ENCODE measurements at regions not wholly inside any gene's neighbourhood (a gene's known extent, or its start where the extent isn't known, plus 50 kb on each side); places are given as distances from the start of the nearest gene placed in this dataset.

GRCh38 chr10:47143473-47143872 is 156.5 kb upstream of the GDF10 start:
- DNase-seq (ENCODE audit: low spot score): no peak

DNA sequence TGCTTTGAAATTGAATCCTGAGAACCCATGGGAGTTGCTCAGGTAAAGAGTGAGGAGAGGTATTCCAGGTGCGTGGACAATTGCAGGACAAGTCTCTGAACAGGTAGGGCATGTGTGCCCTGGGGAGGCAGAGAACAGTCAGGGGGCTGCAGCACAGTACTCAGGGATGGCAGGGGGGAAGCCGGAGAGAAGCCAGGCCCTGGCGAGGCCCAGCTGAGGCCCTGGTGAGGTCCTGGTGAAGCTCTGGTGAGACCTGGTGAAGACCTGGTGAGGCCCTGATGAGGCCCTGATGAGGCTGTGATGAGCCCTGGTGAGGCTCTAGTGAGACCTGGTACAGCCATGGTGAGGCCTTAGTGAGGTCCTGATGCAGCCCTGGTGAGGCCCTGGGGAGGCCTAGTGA is 155.5 kb upstream of the GDF10 start:
- DNase-seq (ENCODE audit: low spot score): no peak

DNA sequence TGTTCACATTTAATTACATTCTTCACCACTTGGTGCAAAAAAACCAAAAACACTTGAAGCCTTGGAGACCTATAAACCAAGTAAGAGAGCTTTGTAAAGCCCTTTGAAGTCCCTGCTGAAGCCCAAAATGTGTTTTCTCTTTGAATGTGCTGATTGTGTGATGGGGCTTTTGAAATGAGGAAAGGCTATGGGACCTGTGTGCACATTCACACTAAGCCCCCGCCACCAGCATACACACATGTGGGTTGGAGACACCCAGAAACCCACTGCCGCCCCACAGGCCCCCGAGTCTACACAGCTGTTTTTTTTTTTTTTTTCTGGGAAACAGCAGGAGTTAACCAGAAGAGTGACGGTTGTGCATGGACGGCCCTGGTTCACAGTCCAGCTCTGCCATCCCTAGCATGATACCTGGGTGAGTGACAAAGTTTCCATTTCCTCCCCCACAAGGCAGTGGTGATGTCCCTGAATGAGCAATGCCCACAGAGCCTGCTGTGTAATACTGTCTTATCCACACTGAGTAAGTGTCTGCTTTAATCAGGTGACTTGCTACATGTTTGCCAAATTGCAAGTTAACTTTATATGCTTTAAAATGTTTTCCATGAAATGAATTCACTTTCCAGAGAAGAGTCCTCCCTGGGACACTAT is 154.6 kb upstream of the GDF10 start:
- DNase-seq (ENCODE audit: low spot score): no peak

DNA sequence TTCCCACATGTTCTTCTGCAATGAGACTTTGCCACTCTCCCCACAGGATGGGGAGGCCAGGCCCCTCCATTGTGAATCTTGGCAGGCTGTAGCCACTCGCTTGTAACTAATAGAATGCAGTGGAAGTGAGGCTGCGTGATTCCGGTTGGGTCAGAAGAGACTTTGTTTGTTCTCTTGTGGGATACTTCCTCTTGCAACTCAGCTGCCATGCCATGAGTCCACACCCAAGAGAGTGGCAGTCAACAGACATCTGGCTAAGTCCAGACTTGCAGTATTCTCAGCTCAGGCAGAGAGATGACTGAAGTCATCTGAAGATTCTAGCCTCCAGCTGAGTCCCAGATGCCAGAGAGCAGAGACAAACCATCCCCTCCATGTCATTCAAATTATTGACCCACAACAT is 153.4 kb upstream of the GDF10 start:
- no peak for DNase-seq (ENCODE audit: low spot score)

DNA sequence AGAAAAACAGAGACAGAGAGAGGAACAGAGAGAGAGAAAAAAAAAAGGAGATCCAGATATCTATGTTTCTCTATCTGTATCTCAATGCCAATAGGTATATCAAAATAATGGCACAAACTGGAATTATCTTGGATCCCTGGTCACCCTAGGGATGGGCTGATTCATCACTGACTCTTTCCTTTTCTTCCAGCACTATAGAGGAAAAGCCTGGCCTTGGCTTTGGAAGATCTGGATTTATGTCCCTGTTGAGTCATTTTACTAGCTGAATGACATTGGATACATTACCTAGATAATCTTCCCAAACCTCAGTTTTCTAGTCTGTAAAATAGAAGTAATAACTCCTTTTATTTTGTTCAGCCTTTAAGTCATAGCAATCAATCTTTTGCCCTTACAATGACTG is 152.8 kb upstream of the GDF10 start:
- DNase-seq (ENCODE audit: low spot score): no peak

- no peak for DNase-seq (ENCODE audit: low spot score)
These were observed 149.4 kb upstream of the GDF10 start for GRCh38 chr10:47150581-47150980.

GRCh38 chr10:47151920-47152319 is 148.1 kb upstream of the GDF10 start:
- DNase-seq (ENCODE audit: low spot score): no peak

DNA sequence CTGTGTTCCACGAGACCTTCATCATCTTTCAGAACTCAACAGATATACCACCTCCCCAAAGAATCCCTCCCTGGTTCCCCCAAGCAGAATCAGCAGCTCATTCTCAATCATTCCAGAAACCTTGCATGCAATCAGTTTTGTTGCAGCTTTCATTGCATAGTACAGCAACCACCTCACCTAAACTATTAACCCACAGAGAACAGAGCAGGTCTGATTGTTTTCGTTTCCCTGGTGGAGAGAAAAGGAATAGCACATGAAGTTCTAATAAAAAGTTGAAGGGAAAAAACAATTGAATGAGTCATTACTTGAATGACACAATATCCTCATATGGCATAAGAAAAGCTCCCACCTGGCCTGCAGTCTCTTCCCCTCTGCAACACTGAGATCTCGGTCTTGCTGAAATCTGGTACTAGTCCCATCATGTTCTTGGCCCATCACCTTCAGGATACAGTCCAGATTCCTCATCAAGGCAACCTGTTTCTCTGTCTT is 147.1 kb upstream of the GDF10 start:
- no peak for DNase-seq (ENCODE audit: low spot score)

- DNase-seq (ENCODE audit: low spot score): no peak
These were observed 145.2 kb upstream of the GDF10 start for GRCh38 chr10:47154762-47155161.

DNA sequence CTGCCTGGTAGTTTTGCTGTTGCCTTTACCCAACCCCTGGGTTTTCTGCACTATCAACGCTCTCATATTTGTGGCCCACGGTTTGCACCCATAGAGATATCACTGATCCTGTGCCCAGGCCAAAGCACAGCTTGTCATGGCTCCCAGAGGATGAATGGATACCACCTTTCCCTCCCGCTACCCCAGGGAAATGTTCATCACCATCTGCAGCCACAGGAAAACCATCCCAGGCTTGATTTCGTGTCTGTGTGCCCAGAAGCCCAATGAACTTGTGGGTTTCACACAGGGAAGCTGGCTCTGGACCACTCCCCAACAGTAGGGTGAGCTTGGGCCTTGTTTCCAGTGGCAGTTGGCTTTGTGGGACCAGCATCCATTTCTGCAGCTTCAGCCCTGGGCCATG is 143.1 kb upstream of the GDF10 start:
- DNase-seq (ENCODE audit: low spot score): no peak

- DNase-seq (ENCODE audit: low spot score): no peak
These were observed 141.6 kb upstream of the GDF10 start for GRCh38 chr10:47158116-47159071.

DNA sequence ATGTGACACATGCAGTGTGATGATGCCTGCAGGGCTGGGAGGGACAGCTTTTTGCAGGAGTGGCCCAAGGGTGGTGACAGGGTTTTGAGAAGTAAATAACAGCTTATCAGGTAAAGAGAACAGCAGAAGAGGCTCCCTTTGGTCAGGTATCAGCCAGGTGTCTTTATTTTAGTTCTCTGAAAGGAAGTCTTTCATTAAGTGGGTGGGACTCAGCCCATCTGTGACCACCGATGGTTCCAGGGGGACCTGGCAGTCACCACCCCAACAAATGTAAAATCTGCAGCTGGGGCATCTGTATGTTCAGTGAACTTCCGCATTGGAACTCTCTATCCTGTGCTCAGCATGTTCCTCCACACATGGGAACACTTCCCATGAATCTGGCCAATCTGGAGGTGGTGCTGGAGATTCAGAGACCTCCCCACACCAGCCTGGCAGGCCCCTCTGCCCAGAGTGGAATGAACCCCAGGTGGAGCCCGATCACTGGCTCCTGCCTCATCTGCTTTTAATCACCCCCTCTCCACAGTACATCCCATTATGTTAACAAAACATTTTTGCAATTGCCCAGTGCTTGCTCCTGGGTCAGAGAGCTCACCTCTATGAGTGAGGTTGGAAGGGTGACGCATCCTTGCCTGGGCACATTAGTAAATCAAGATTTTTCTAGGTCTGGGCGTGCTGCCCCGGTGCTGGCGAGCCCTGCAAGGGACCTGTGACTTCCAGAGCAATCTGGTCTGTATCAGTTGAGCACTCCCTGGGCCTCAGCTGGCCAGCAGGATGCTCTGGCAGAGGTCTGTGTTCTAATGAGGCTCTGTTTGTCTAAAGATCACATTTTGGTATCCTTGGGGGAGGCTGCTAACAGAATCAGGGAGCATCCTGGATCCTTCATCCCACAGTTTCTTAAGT is 140.4 kb upstream of the GDF10 start:
- DNase-seq (ENCODE audit: low spot score): no peak

- no peak for DNase-seq (ENCODE audit: low spot score)
These were observed 139.6 kb upstream of the GDF10 start for GRCh38 chr10:47160261-47160908.

DNA sequence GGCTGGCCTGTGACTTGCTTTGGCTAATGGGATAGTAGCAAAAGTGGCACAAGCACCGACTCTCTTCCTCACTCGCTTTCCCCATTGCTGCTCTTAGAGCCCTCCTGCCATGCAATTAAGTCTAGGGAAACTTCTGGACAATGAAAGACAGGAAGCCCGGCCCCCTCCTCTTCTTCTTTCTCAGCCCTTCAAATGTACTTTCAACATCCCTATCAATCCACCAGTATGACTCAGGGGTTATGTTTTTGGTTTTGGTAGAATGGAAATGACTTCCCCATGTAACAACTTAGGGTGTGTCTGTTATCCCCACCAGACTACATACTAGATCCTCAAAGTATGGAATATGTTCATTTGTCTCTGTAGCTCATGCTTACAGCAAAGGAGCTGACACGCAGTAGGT is 139.0 kb upstream of the GDF10 start:
- DNase-seq (ENCODE audit: low spot score): no peak

GRCh38 chr10:47161465-47161864 is 138.5 kb upstream of the GDF10 start:
- DNase-seq (ENCODE audit: low spot score): no peak

DNA sequence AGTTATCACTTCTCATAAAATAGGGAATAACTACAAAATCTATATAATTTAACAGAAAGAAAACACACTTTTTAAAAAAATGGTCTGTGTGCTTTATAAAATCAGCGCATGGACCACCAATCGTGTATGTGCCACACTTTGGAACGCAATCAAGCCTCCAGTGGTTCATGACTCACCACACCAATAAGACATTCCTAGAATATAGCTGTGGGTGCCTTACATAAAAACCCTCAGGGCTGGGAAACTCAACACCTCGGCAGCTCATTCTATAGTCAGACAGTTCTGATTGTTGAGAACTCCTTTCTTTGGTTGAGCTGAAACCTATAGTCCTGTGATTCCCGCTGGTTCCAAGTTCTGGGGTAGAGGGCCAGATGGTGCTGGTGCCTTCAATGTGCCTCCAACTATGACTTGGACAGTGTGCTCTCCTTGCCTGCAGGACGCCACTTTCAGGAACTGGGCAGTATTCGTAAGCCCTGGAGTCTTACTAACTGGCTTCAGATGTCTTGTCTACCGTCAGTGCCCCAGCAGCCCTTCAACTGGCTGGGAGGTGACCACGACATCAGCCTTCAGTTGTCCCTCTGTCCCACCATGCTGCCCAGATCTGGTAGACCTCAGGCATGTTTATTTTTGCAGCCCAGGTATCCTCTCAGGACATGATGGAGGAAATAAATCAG is 135.7 kb upstream of the GDF10 start:
- DNase-seq (ENCODE audit: low spot score): no peak

DNA sequence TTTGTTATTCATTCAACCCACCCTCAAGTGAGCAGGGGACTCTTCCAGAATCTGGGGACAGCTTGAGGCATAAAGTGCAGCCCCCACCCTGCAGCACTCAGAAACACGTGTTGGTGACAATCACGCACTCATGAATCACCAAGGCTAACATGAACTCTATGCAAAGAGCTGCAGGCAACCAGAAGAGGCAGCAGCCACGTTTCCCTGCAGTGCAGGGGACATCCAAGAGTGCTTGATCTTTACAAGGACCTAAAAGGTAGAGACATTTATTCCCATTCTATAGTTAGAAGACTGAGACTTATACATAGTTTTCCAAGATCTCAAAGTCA is 135.2 kb upstream of the GDF10 start:
- no peak for DNase-seq (ENCODE audit: low spot score)

- DNase-seq (ENCODE audit: low spot score): no peak
These were observed 134.8 kb upstream of the GDF10 start for GRCh38 chr10:47165168-47165710.

DNA sequence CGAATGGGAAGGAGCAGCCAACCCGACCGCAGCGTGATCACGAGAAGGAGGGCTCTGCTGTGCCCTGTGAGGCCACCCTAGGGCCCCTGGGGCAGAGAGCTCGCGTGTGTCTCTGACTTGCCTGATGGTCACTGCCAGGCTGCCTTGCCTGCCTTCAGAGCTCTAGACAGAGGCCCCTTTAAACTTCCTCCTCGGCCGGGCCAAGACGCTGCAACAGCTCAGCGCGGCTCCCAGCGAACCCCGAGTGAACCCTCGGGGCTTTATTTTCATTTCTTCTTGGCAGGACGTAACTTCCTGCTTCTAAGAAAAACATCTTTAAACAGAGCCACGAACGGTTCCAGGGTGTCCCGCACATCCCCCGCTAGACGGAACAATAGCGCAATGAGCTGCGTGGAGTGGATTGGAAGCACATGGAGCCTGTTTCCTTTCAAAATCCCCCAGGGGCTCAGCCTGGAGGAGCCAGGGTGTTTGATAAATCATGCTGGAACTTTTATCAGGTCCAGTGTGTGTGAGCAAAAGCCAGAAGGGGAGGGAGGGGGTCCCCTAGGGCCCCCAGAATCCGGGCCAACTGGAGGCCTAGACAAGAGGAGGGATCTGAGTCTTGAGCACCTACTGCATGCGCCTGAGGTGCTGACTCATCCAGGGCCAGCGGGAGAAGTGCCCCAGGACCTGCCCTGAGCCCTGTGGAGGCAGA is 134.1 kb upstream of the GDF10 start:
- DNase-seq (ENCODE audit: low spot score): peak; percentile 9

GRCh38 chr10:47166405-47166777 is 133.6 kb upstream of the GDF10 start:
- DNase-seq (ENCODE audit: low spot score): no peak
